ENCODE measurements at regions not wholly inside any gene's neighbourhood (a gene's known extent, or its start where the extent isn't known, plus 50 kb on each side); places are given as distances from the start of the nearest gene placed in this dataset.

DNA sequence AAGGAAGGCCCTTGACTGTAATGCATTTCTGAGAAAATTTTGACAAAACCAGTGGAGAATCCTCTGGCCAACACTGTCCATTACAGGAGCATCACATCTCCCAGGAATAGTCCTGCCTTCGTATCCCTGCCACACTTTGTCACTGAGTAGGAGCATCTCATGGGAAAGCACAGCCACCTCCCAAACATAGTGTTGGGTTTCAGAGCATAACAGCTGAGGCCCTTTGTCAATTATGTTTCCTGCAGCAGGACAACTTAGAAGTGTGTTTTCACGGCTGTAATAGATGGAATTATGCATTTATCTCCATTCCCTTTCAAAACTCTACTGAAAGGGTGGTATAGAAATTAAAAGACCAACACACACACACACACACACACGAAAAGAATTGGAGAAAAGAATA is 91.1 kb upstream of the SMAD1 start:
- H3K27ac ChIP-seq: no peak overlapping the region
- H3K4me3 ChIP-seq (ENCODE audit: low read depth, low read length): no peak overlapping the region
- DNase-seq: no peak
- no peaks in the 10 kb centered on the region for H3K27me3 ChIP-seq (ENCODE audit: insufficient read depth, low read depth, severe bottlenecking)
- TF ChIP-seq, protein P1, sequence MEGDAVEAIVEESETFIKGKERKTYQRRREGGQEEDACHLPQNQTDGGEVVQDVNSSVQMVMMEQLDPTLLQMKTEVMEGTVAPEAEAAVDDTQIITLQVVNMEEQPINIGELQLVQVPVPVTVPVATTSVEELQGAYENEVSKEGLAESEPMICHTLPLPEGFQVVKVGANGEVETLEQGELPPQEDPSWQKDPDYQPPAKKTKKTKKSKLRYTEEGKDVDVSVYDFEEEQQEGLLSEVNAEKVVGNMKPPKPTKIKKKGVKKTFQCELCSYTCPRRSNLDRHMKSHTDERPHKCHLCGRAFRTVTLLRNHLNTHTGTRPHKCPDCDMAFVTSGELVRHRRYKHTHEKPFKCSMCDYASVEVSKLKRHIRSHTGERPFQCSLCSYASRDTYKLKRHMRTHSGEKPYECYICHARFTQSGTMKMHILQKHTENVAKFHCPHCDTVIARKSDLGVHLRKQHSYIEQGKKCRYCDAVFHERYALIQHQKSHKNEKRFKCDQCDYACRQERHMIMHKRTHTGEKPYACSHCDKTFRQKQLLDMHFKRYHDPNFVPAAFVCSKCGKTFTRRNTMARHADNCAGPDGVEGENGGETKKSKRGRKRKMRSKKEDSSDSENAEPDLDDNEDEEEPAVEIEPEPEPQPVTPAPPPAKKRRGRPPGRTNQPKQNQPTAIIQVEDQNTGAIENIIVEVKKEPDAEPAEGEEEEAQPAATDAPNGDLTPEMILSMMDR (IDR thresholded peaks at IDR 0.05; ENCODE audit: low read depth, low read length): no peak
- H3K36me3 ChIP-seq: no peaks in the 10 kb centered on the region
- no peaks in the 10 kb centered on the region for H3K9me3 ChIP-seq (ENCODE audit: severe bottlenecking)

DNA sequence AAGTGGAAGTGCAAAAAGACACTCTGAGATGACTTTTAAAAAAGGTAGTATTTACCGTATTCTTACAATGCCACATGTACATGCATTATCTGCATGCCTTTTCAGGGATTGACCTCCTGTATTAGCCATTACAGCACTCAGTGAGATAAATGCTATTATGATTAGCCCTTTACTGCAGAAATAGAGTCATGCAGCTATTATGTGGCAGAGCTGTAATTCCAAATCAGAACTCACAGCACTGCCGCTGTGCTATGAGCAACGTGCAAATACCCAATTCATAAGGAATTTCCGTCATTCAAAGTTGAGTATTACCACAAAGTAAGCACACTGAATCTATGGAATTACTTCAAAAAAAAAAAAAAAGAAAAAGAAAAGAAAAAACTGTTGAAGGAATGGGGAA is 92.1 kb upstream of the SMAD1 start:
- Histone ChIP-seq H3K36me3 (no peaks in the 10 kb centered on the region), H3K4me3 (ENCODE audit: low read depth, low read length) (no peak overlapping the region), H3K9me3 (ENCODE audit: severe bottlenecking) (no peaks in the 10 kb centered on the region), H3K27ac (no peak overlapping the region), H3K27me3 (ENCODE audit: insufficient read depth, low read depth, severe bottlenecking) (no peaks in the 10 kb centered on the region)
- no peak for DNase-seq
- TF ChIP-seq, protein P1 (IDR thresholded peaks at IDR 0.05; ENCODE audit: low read depth, low read length): no peak

- Histone ChIP-seq H3K9me3 (ENCODE audit: severe bottlenecking) (no peaks in the 10 kb centered on the region), H3K36me3 (no peaks in the 10 kb centered on the region), H3K4me3 (ENCODE audit: low read depth, low read length) (no peak overlapping the region), H3K27me3 (ENCODE audit: insufficient read depth, low read depth, severe bottlenecking) (no peaks in the 10 kb centered on the region), H3K27ac (no peak overlapping the region)
- DNase-seq: no peak
- TF ChIP-seq, protein P1 (IDR thresholded peaks at IDR 0.05; ENCODE audit: low read depth, low read length): no peak
Measured at GRCh38 chr4:145388043-145388442, 93.6 kb upstream of the SMAD1 start.

DNA sequence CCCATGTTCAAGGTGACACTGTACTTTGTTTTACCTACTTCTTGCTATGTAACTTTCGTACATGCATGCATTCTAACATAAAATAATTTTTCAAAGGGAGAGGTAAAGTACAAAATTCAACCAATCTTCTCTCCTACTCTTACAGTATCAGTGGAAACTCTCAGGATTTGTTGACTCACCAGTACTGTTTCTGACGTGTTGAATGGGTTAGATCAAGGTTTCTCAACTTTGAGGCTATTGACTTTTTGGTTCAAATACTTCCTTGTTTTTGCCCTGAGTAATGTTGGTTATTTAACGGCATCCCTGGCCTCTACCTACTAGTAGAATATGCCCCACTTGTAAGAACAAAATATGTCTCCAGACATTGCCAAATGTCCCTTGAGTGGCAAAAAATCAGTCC is 94.6 kb upstream of the SMAD1 start:
- Histone ChIP-seq H3K27ac (no peak overlapping the region), H3K36me3 (no peaks in the 10 kb centered on the region), H3K9me3 (ENCODE audit: severe bottlenecking) (no peaks in the 10 kb centered on the region), H3K27me3 (ENCODE audit: insufficient read depth, low read depth, severe bottlenecking) (no peaks in the 10 kb centered on the region), H3K4me3 (ENCODE audit: low read depth, low read length) (no peak overlapping the region)
- DNase-seq: no peak
- TF ChIP-seq, protein P1 (IDR thresholded peaks at IDR 0.05; ENCODE audit: low read depth, low read length): no peak

DNA sequence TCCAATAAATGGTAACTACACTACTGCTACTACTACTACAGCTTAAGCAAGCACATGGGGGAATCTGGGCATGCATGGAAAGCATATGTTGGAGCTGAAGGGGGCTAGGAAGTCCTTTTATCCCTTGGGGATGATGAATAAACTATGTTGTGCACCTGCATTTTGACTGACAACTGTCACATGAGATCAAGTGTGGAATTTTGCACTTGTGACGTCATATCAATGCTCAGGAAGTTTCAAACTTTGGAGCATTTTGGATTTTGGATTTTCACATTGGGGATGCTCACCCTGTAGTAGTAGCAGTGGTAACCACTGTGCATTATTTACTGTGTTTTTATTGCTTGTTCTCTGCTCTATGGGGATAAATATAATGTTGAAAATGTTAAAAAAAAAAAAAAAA is 100.5 kb upstream of the SMAD1 start:
- TF ChIP-seq, protein P1 (IDR thresholded peaks at IDR 0.05; ENCODE audit: low read depth, low read length): no peak
- Histone ChIP-seq H3K27me3 (ENCODE audit: insufficient read depth, low read depth, severe bottlenecking) (no peaks in the 10 kb centered on the region), H3K27ac (no peak overlapping the region)

DNA sequence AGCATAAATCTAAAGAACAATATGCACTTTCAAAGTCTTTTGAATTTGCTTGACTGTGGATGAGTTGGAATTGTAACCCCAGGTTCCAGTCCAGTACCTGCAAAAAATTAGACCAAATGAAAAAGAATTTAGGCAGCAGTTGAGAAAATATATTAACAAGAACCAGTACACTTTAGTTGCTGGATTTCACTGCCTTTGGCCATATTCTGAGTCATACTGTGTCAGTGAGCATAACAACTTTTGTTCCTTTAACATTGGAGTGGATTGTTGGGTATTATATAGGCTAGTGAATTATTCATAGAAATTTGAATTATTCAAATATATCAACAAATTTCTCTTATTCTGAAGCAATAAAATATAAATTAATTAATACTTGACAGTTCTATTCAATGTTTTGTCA is 101.5 kb upstream of the SMAD1 start:
- no peak overlapping the region for H3K27ac ChIP-seq
- H3K9me3 ChIP-seq (ENCODE audit: severe bottlenecking): no peaks in the 10 kb centered on the region
- H3K4me3 ChIP-seq (ENCODE audit: low read depth, low read length): no peak overlapping the region
- H3K36me3 ChIP-seq: no peaks in the 10 kb centered on the region
- H3K27me3 ChIP-seq (ENCODE audit: insufficient read depth, low read depth, severe bottlenecking): no peaks in the 10 kb centered on the region
- TF ChIP-seq, protein P1 (IDR thresholded peaks at IDR 0.05; ENCODE audit: low read depth, low read length): no peak
- DNase-seq: no peak

More for the DNA sequence above, 100.5 kb upstream of the SMAD1 start:
- no peak overlapping the region for H3K4me3 ChIP-seq (ENCODE audit: low read depth, low read length)
- no peaks in the 10 kb centered on the region for H3K36me3 ChIP-seq
- no peaks in the 10 kb centered on the region for H3K9me3 ChIP-seq (ENCODE audit: severe bottlenecking)
- DNase-seq: no peak
